Sciatic nerve (tissue), 2 donors: ENCODE measurements at regions not wholly inside any gene's neighbourhood (a gene's known extent, or its start where the extent isn't known, plus 50 kb on each side); places are given as distances from the start of the nearest gene placed in this dataset.

Source experiments
- ATAC-seq: fragments of 200-7000 bp; cut with Tn5 transposase; one replicate; pipeline ENCODE4 v1.9.1; 2020; ENCODE audit warnings: mild to moderate bottlenecking, moderate library complexity
- DNase-seq: peaks from one replicate; pipeline ENCODE4 v3.0.0-alpha.2; 2020; ENCODE audit warnings: low spot score
- intact Hi-C: fragments of 100-400 bp; cut with DNase I; formaldehyde crosslinking; loops from one replicate; pipeline ENCODE4 v1.14.2; 2022
- donor health status: DM: no; HTN: no; CAD: no.
- donor health status: DM: no; HTN: no; CAD: no.

DNA sequence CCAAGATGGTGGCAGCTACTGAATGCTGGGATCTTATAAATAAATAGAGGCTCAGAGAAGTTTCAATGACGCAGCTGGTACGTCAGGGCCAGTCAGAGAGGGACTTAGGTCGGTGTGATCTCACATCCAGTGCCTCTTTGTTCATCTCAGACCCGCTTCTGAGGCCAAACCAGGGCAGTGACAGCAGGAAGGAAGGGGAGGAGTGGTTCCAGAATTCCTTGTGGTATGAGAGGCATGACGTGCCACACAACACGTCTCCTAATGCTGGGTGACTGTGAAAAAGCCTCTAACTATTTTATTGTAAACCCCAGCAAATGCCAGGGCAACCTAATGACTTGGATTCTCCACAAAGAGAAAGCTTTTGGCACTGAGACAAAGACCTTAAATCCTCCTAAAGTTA is 423.3 kb downstream of the LPIN1 start:
- DNase-seq, result peak; percentile 74
- ATAC-seq, result peak; percentile 79

DNA sequence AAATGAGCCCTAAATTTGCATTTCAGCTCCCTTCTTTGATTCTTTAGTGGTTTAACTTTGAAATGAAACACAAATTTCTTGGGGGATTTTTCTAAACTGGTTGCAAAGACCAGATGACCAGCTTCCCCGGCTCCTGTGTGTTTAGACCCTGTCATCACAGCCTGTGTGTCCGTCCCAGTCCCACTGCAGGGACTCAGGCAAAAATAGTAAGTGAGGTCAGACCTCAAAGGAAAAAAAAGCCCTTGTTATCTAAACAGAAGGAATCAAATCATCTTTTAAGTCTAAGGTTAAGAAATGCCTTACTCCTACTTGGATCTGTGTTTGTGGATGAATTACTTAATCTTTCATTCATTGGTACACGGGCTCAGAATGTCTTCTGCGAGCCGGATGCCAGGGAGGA is 423.7 kb downstream of the LPIN1 start:
- ATAC-seq (peak; percentile 56), DNase-seq (no peak)
- intact Hi-C loops, result no loop called here

More for the DNA sequence above, 423.3 kb downstream of the LPIN1 start:
- intact Hi-C loops, result no loop called here

DNA sequence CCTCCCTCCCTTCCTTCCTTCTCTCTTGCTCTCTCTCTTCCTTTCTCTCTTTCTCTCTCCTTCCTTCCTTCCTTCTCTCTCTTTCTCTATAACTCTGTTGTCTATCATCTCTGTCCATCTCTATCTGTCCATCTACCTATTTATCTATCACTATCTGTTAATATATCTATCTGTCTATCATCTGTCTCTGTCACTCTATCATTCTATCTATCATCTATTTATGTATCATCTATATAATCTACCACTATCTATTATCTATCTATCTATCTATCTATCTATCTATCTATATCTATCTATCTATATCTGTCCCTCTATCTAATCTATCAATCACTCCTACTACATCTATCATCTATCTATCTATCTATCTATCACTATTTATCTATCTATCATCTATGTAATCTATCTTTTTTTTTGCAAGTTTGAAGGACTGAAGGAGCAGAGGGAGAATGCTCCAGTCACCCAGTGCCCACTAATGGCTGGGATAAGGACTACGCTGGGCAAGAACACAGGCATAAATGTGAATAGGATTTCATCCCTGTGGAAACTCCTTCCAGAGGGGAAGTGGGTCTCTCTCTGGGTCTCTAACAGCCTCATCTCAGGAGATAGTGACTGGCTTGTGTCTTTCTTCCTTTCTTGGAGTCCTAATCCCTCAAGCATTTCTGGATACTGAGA is 427.0 kb downstream of the LPIN1 start:
- no peak for ATAC-seq
- intact Hi-C loops, result no loop called here
- no peak for DNase-seq

DNA sequence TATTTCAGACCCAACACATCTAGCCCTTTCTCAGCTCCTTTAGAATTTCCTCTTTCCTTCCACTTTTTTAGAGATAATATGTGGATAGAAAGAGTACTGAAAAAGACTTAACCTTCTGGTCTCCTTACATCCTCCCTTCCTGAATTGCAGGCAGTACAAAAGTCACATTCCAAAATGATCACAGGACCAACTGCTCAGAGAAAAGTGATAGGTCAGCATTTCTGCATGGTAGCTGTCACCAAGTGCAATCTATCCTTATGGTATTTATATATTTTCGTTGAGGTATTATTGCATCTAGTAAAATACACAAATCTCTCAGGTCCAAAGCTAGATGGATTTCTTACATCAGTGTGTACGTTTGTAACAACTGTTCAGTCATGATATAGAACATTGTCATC is 427.5 kb downstream of the LPIN1 start:
- intact Hi-C loops, result no loop called here
- ATAC-seq, result no peak
- DNase-seq, result no peak

DNA sequence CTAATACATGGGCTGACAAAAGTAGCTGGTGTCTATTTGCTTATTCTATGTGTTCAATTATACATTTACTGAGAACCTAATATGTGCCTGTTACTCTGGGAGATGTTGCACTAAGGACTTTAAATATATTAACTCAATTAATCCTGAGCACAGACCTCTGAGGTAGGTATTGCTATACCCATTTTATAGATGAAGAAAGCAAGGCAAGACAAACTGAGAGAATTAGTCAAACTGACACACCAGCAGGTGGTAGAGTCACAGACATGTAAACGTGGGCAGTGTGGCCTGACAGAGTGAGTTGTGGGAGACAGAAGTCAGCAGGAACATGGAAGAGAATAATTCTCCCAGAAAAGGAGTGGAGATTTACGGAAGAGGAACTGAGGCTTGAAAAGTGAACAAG is 428.9 kb downstream of the LPIN1 start:
- no peak for ATAC-seq
- intact Hi-C loops, result no loop called here
- no peak for DNase-seq

DNA sequence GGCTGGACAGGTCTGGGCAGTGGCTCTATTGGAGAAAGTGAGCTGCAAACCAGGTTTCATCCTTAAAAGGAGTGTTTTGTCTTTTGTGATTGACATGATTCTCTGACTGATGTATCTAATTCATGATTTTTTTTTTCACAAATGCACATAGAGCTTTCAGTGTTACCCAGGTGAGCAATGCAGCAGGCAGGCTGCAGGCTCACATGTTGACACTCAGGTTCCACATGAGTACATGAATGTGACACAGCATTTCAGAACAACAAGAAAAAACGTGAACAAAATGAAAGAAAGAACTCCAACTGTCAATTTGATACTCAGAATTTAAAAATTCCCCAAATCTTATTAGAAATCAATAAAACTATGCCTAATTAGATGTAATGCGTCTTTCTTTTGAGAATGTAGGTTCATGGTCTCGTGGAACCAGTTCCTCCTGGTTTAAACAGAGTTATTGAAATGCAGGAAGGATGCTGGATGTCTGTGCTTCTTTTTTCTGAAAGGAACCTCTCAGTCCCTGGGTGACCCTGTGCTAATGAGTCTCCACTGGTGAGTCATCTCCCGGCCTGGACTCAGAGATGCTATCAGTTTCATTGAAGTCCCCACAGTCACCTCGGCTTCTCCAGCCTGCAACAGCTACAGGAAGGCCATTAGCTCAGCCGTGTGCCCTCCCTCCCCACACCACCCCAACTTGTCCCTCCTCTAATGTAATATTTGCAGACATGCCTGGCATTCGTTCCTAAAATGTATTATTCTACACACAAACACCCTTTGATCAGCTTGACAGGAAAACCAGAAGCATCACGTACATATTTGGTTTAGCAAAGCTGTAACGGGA is 430.4 kb downstream of the LPIN1 start:
- ATAC-seq, result peak; percentile 79
- intact Hi-C loops, result no loop called here
- peak; percentile 64 for DNase-seq

DNA sequence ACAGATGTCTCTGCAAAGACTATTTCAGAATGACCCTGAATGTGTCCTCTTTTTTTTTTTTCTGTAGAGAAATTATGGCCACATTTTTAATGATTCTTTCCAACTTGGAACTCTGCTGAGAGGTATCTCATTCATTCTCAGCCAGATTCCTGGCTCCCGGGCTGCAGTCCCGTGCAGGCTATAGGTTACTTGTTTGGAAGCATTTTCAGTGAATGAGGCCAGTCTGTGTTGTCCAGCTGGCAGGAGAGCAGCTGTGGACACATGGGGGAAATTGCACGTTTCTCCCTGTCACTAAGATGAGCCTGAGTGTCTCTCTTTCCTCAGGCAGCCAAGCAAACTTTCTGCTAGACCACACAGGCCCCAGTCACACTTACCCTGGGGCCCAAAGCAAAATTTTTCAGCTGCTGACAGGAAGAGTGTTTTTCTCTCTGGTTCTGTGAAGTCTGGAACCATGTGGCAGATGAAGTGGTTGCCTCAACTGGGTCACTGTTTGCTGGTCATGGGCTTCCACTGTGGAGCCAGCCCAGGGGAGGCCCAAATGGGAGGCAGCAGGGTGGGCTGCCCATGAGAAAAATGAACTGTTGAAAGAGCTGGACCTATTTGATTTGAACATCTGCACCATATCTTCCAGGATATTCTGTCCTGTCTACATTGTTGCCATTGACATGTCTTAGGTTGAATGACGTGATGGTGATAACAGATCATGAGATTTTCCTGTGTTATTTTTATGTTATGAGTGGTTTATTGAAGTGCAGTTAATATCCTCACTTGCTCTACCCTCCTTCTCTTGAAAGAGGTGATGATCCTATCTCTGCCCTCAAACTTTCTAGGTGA is 431.2 kb downstream of the LPIN1 start:
- intact Hi-C loops, result no loop called here
- ATAC-seq, result peak; percentile 86
- DNase-seq, result peak; percentile 61

DNA sequence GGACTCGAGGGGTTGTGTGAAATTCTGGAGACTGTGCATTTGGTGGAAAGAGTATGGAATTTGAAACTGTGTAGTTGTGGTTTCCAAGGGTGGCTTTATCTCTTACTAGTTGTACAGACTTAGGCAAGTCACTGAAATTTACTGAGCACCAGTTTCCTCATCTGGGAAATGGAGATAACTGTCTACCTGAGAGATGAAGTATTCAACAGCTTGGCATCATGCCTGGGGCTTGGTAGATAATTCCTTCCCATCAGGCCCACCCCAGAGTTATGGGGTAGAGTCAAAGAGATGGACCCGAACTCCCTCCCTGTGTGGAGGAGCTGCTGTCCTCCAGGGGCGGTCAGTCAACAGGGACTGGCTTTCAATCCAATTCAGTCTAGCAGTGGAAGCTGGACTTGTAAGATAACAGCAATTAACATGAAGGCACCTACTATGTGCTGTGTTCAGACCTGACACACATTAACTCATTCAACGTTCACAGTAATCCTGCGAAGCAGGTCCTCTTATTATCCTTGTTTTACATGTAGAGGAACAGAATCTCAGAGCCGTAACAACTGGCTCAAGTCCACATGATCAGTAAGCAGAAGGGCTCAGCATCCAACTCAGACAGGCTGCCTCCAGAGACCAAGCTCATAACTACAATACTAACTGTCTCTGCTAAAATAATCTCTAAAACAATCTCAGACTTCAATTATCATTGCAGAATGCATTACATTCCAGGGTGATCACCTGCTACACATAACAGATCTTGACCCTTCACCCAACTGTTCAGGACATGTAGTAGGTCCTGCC is 432.1 kb downstream of the LPIN1 start:
- ATAC-seq, result peak; percentile 30
- intact Hi-C loops, result no loop called here
- DNase-seq, result no peak

DNA sequence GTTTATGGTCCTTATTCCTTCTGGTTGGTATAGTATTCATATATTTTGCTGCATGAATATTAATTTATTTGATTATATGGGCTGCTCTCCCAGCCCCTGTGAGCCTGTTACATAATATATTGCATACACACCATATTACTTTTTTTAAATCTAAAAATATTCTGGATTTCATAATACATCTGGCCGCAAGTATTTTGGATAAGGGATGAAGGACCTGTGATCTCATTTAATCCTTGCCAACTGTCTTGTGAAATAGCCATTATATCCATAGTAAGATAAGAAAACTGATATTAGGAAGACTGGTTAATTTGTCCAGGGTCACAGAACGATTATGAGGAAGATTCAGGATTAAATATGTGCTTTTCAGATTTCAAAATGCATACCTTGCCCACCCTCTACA is 433.6 kb downstream of the LPIN1 start:
- peak; percentile 35 for ATAC-seq
- no peak for DNase-seq
- intact Hi-C loops, result no loop called here

DNA sequence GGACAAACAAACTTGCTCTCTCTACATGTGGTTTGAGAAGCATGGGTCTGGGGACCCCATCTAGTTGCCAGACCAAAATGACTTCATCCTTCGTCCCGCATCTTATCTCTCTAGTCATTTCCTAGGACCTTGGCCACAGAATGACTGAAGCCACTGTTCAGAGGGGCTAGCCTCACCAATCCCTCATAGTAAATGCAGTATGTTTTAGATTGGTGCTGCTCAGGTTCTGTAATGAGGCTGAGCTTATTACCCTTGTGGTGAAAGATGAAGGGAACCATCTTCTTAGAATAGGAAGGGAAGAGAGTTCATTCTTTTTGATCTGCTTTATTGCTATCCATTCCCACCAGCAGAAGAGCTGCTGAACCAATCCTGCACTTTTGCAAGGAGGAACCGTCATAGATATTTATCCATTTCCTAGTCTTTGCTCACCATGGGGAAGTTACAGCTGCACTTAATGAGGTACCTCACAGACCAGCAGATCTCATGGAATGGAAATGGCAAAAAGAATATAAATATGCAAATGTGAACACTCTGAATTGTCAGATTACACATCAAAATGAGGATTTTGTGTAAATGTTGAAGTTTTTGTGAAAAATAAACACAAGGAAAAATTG is 436.7 kb downstream of the LPIN1 start:
- intact Hi-C loops, result no loop called here
- DNase-seq (no peak), ATAC-seq (no peak)

DNA sequence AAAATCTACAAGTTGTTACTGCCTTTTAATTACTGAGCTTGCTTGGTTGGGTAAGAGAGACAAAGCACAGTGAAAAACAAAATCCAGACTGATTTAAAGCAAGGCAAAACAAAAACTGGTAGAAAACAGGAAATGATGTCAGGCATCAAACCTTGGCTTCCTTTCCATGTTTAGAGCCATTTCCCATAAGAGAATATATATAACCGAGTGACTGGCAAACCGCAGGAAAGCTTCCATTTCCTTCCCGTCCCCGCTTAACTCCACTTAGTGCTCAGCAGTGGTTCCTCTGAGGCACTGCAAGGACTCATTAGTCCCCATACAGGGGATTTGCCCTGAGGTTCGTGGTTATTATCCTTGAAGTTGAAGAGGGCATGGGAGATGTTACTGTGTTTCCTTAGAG is 446.3 kb downstream of the LPIN1 start:
- intact Hi-C loops, result no loop called here
- ATAC-seq (peak; percentile 32), DNase-seq (no peak)

DNA sequence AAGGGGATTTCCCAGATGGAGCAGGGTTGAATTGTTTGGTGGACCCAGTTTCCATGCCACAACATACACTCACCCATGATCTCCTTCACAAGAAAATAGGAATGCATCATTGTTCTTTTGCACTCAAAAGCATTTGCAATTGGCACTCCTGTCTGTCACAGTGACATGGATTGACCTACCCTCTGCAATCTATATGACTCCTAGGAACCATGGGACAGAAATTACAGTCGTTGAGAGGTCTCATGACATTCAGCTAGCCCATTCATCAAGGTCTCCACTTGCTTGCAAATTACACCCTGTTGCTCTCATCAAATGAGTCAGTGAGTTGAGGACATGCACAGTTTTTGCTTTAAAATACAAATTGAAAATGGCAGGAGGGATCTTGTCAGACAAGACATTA is 448.5 kb downstream of the LPIN1 start:
- no peak for ATAC-seq
- intact Hi-C loops, result no loop called here
- no peak for DNase-seq

DNA sequence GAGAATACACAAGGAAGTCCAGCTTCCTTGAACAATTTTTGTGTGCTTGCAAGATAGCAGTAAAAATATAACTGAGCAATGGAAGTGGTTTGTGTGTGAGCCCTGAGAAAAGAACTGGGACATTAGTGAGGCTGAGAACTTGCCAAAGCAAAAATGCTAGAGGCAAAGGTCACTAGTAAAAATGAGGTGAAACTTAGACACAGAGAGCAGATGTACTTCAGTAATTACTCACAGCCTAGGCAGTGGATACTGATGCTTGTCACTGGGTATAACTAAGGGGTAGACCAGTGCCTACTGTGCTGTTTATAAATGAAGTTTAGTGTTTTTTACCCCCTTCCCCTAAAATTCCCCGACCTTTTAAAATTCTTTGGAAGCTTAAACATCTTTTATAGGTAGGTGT is 450.1 kb downstream of the LPIN1 start:
- no peak for ATAC-seq
- intact Hi-C loops, result no loop called here
- no peak for DNase-seq

DNA sequence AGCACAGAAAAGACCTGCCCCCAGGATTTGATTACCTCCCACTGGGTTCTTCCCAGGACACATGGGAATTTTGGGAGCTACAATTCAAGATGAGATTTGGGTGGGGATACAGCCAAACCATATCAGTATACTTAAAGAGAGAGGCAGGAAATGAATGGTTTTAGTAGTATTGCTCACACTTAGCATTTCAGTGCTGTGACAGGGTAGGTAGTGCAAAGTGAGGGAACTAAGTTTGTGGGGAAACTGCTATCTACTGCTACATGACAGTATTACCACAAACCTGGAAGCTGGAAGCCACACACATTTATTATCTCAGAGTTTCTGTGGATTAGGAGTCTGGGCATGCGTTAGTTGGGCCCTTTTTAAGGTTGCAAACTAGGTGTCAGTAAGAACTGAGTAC is 450.7 kb downstream of the LPIN1 start:
- DNase-seq (no peak), ATAC-seq (no peak)
- intact Hi-C loops, result no loop called here

DNA sequence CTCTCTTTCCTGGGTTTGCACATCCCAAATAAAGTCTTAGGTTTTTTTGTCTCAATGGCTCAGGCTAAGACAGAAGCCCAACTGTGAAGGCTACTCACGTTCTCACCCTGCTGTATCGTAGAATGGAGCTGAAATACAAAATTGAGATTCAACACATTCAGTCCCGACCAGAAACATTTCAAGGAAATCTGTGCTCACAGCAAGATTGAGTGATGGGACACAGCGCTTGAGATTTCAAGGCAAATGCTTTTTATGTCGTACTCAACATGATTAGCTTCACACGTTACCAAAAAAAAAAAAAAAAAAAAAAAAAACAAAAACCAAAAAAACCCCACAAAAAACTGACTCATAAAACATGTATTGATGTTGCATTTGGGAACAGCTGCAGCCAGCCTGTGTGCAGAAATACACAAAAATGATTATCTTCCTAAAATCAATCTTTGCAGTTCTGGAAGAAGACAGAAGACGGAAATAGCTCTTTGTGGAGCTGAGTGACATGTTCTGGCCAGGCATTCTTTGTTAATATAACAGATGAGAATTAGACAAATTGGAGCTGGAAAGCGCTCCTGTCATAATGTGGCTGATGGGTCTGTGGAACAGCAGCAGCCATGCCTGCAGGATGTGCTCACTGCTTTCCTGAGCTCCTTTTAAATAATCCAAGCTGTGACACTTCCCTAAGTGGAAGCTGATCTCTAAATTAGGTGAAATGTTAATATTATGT is 453.2 kb downstream of the LPIN1 start:
- no peak for DNase-seq
- intact Hi-C loops, result no loop called here
- ATAC-seq, result no peak

DNA sequence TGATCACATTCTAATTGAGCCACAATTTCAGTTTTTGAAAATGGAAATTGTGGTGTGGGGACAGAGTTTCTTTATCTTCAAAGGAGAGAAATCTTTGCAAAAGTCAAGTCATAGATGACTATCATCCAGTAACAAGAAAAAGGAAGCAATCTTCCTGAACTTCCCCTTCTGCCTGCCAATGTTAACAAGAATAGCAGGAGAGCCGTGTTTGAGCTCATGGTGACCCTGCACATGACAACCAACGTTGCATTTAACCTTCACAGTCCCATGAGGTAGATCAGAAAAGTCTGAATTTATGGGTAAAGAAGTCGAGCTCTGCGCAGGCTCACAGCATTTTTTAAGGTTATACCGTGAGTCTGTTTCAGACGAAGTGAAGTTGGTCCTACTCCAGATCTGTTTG is 454.9 kb downstream of the LPIN1 start:
- ATAC-seq (no peak), DNase-seq (no peak)
- intact Hi-C loops, result no loop called here

DNA sequence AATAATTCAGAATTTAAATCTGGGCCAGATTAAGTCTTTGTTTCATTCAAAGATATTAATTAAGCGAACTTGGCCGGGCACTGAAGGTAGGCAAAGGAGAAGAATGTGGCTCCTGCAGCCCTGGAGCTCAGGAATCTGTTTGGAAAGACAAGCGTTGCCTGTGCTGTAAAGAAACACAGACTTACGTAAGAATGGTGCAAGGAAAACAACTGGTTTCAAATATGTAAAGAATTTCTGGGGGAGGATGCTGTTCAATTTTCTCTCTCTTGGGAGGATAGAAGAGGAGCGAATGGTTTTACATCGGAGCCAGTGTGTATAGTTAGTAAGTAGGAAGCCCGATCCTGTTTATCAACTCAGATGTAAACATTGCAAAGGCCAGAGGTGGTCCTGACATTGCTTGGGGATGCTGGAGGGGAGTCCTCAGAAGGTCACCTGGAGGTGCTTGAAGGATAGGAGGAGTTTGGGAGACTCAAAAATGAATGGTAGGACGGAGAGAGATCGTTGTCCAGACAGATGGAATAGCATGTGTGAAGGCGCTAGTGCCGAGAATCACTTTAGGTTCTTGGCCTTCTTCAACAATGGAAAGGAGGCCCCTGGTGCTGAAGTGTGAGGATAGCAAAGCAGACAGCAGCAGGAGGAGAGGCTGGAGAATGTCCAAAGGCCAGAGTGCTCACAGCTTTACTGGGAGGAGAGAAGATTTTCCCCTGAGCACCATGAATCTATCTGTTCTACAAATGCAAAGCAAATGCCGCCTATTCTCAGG is 456.1 kb downstream of the LPIN1 start:
- DNase-seq (no peak), ATAC-seq (peak; percentile 80)
- intact Hi-C loops, result no loop called here
